Pancreas (tissue), 10 donors: ENCODE measurements at regions not wholly inside any gene's neighbourhood (a gene's known extent, or its start where the extent isn't known, plus 50 kb on each side); places are given as distances from the start of the nearest gene placed in this dataset.

Experiments used
- ATAC-seq, 4 donors: fragments of 200-7000 bp; cut with Tn5 transposase; one replicate each; pipeline versions ENCODE4 v1.8.0 to v1.9.1; 2020; ENCODE audit warnings: mild to moderate bottlenecking in 4 of 4, moderate library complexity in 4 of 4
- DNase-seq, 6 donors: peaks; one replicate each; pipeline ENCODE4 v3.0.0-alpha.2; 2020
- FAIRE-seq: peaks from 2 replicates; lab custom pipeline; 2012; peaks lifted over from hg19 to GRCh38; lab: Jason Lieb, UNC
- H3K27ac ChIP-seq, 4 donors: fragments of 200-600 bp; sonication (generic); 1 replicate in 3 of 4; 2 replicates in 1 of 4; pipeline versions ENCODE4 v1.5.0 to v1.8.0; 2020
- H3K27me3 ChIP-seq, 4 donors: fragments of 200-600 bp; one replicate each; pipeline ENCODE4 v1.8.0; 2021
- H3K36me3 ChIP-seq, 3 donors: fragments of 200-600 bp; sonication (generic) in 1 of 3; one replicate each; pipeline versions ENCODE4 v1.5.0 to v1.8.0; 2020 to 2021
- H3K4me1 ChIP-seq, 3 donors: fragments of 200-600 bp; one replicate each; pipeline ENCODE4 v1.8.0; 2021
- H3K4me3 ChIP-seq, 4 donors: fragments of 200-600 bp; sonication (generic) in 2 of 4; one replicate each; pipeline versions ENCODE4 v1.5.0 to v1.8.0; 2020 to 2021
- H3K9me3 ChIP-seq, 4 donors: fragments of 200-600 bp; one replicate each; pipeline ENCODE4 v1.8.0; 2021
- WGBS, 2 donors: extraction: QIAGEN DNeasy Blood & Tissue Kit; methylation state at CpG; one replicate each; pipeline ENCODE4 v1.1.7; 2013; 5-methylcytosine and 5-hydroxymethylcytosine counted together
- intact Hi-C, 3 donors: fragments of 100-400 bp; cut with DNase I; formaldehyde crosslinking; loops; one replicate each; pipeline versions ENCODE4 v1.11.1 to v1.14.2; 2022
- TF ChIP-seq, protein P1 (sequence below), 4 donors: fragments of 200-600 bp; sonication (generic) in 3 of 4; IDR thresholded peaks; one replicate each; pipeline versions ENCODE4 v1.5.0 to v1.8.0; 2021; ENCODE audit warnings: antibody characterized with exemption in 4 of 4
- donor health status: healthy with polysubstance abuse.
- donor health status: DM: no; HTN: no; CAD: no; lungs with moderate emphysema.
- donor health status: DM: no; HTN: no; CAD: no.
- donor health status: control.
- donor health status: control.
- donor health status: Bipolar disorder and iron deficiency.
- donor health status: DM: yes; HTN: yes; CAD: no.
- donor health status: DM: no; HTN: no; CAD: no.
- donor health status: DM: no; HTN: no; CAD: no.
- donor health status: DM: yes; HTN: yes; CAD: no.

- Histone ChIP-seq H3K36me3 (no peaks in the 10 kb centered on the region), H3K27ac (no peak overlapping the region), H3K4me3 (no peak overlapping the region), H3K9me3 (no peaks in the 10 kb centered on the region), H3K27me3 (no peaks in the 10 kb centered on the region), H3K4me1 (no peaks in the 10 kb centered on the region)
- DNase-seq (no peak), ATAC-seq (peak in 1 of 4 donors; percentile 14), FAIRE-seq (no peak)
- intact Hi-C loops, result no loop called here
- WGBS, 2 donors, result 64 to 67% methylated on average over 5 of the region's 5 CpGs
- TF ChIP-seq, protein P1, sequence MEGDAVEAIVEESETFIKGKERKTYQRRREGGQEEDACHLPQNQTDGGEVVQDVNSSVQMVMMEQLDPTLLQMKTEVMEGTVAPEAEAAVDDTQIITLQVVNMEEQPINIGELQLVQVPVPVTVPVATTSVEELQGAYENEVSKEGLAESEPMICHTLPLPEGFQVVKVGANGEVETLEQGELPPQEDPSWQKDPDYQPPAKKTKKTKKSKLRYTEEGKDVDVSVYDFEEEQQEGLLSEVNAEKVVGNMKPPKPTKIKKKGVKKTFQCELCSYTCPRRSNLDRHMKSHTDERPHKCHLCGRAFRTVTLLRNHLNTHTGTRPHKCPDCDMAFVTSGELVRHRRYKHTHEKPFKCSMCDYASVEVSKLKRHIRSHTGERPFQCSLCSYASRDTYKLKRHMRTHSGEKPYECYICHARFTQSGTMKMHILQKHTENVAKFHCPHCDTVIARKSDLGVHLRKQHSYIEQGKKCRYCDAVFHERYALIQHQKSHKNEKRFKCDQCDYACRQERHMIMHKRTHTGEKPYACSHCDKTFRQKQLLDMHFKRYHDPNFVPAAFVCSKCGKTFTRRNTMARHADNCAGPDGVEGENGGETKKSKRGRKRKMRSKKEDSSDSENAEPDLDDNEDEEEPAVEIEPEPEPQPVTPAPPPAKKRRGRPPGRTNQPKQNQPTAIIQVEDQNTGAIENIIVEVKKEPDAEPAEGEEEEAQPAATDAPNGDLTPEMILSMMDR (IDR thresholded peaks at IDR 0.05), result no peak
Observed at GRCh38 chr1:56434025-56434424, 145.3 kb downstream of the PLPP3 start.

DNA sequence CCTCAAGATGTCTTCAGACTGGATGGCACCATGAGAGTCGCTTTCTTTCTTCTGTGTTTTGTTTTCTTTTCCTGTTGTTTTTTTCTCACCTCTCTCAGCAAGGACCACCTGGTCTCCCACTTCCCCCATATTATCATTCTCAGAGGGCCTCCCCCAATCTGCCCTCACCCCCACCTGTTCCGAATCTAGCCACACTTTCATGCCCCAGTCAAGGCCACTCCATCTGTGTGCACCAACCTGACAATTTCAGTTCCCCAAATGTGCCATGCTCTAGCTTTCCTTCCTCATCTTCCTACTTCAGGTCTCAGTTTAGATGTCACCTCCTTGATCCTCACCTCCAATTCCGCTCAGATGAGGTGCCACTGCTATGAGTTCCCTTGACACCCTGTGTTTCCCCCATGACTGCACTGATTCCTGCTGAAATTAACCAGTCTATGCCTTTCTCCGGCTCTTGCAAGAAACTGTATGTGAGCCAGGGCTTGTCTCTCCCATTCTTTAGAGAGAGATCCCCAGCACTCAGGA lies 146.2 kb downstream of the PLPP3 start:
- TF ChIP-seq, protein P1 (IDR thresholded peaks at IDR 0.05), result no peak

DNA sequence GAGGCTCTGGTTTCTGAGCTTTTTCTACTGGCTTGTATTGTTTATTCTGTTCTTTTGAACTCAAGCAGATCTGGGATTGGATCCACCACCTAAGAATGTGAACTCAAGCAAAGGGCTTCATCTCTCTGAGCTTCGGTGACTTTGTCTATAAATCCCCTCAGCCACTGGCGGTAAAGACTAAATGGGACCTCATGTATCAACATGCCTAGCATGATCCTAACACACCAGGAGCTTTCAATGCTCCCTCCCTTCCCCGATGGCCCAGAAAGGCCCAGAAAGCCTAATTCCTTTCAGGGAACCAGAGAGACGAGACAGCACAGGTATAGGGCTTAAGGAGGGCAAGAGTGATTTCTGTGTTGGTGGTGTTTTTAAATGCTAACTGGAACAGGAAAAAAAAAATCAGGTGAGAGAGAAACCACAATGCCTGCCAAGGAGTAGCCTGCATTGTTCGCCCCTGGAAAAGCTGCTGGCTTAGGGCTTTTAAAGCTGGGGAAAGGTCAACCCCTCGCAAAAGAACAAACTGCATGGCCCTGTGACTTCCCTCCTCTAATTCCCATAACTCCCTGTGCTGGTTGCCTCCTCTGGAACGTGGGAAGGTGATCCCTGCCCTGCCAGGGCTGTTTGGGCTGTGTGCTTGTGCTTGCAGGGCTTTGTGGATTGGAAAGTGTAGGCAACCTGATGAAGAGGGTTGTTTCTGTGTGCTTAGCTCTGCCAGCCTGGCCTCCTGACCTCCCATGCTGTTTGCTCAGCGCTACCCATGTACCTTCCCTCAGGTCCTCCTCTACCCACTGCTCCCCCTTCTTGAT lies 147.0 kb downstream of the PLPP3 start:
- H3K27me3 ChIP-seq, result no peaks in the 10 kb centered on the region
- no peaks in the 10 kb centered on the region for H3K9me3 ChIP-seq
- no peak for FAIRE-seq
- no peaks in the 10 kb centered on the region for H3K4me1 ChIP-seq
- no peaks in the 10 kb centered on the region for H3K36me3 ChIP-seq
- H3K27ac ChIP-seq, result no peak overlapping the region
- no peak for ATAC-seq
- H3K4me3 ChIP-seq, result no peak overlapping the region
- 80 to 90% methylated on average over 8 of the region's 8 CpGs for WGBS, 2 donors
- intact Hi-C loops, result no loop called here
- no peak for DNase-seq
- TF ChIP-seq, protein P1 (IDR thresholded peaks at IDR 0.05), result no peak

More for the DNA sequence above, 146.2 kb downstream of the PLPP3 start:
- WGBS, 2 donors, result 95 to 99% methylated on average over 4 of the region's 4 CpGs
- DNase-seq (no peak), FAIRE-seq (no peak), ATAC-seq (no peak)
- no peaks in the 10 kb centered on the region for H3K36me3 ChIP-seq
- no peak overlapping the region for H3K4me3 ChIP-seq
- no peak overlapping the region for H3K27ac ChIP-seq
- H3K4me1 ChIP-seq, result no peaks in the 10 kb centered on the region
- intact Hi-C loops, result no loop called here
- no peaks in the 10 kb centered on the region for H3K9me3 ChIP-seq
- no peaks in the 10 kb centered on the region for H3K27me3 ChIP-seq

DNA sequence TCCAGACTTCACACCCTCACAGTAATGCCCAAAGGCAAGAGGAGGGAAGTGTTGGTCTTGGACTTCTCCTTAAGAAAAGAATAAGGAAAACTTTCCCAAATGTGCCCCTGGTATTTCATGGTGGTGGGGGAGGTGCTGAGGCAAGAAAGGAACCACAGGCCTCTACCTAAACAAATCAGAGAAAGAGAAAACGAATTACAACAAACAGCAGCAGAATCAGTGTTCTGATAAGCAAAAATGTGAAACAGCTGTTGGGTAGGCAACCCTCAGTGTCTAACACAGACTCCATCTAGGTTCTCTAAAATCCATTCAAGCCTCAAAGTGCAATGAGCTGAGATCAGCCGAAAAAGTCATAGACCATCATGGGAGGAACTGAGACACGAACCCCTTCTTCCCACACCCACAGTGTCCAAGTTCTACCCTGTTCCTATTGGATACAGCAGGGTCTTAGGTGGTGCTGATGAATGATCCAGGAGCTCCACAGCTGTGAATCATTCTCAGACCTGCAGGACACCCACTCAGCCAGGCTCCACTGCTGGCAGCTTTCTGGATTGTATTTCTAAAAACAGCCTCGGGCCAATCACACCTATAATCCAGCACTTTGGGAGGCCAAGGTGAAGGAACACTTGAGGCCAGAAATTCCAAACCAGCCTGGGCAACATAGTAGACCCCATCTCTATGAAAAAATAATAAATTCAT lies 149.1 kb downstream of the PLPP3 start:
- Histone ChIP-seq H3K4me3 (no peak overlapping the region), H3K27me3 (no peaks in the 10 kb centered on the region), H3K27ac (no peak overlapping the region), H3K4me1 (no peaks in the 10 kb centered on the region), H3K9me3 (no peaks in the 10 kb centered on the region), H3K36me3 (no peaks in the 10 kb centered on the region)
- intact Hi-C loops, result no loop called here
- no peak for DNase-seq
- no peak for FAIRE-seq
- TF ChIP-seq, protein P1 (IDR thresholded peaks at IDR 0.05), result no peak
- ATAC-seq, result no peak
- 84 to 85% methylated on average over 4 of the region's 4 CpGs for WGBS, 2 donors
